Chondrocyte (in vitro differentiated cells): ENCODE measurements at regions not wholly inside any gene's neighbourhood (a gene's known extent, or its start where the extent isn't known, plus 50 kb on each side); places are given as distances from the start of the nearest gene placed in this dataset.

Source experiments
- DNase-seq: peaks from one replicate; pipeline ENCODE4 v3.0.0; 2021; ENCODE audit warnings: mixed read lengths, low spot score
- H3K27ac Mint-ChIP-seq: one replicate; pipeline ENCODE4 v1.8.0; 2021; ENCODE audit warnings: mild to moderate bottlenecking, moderate library complexity, mixed read lengths; ENCODE audit not compliant: unreplicated experiment
- H3K27me3 Mint-ChIP-seq: 2 replicates; pipeline ENCODE4 v1.8.0; 2021; ENCODE audit warnings: low read depth, mixed read lengths
- H3K36me3 Mint-ChIP-seq: 2 replicates; pipeline ENCODE4 v1.8.0; 2021; ENCODE audit warnings: low read depth, mixed read lengths
- H3K4me1 Mint-ChIP-seq: 2 replicates; pipeline ENCODE4 v1.8.0; 2021; ENCODE audit warnings: low read depth, mild to moderate bottlenecking, mixed read lengths
- H3K4me3 Mint-ChIP-seq: one replicate; pipeline ENCODE4 v1.8.0; 2021; ENCODE audit warnings: mild to moderate bottlenecking, moderate library complexity, mixed read lengths; ENCODE audit not compliant: unreplicated experiment
- H3K9me3 Mint-ChIP-seq: 2 replicates; pipeline ENCODE4 v1.8.0; 2021; ENCODE audit warnings: low read depth, mixed read lengths
- TF ChIP-seq, protein P1 (sequence below): fragments of 200-600 bp; sonication (generic); IDR thresholded peaks from 2 replicates; pipeline ENCODE4 v1.5.0; 2021; ENCODE audit warnings: antibody characterized with exemption, mild to moderate bottlenecking, moderate library complexity

DNA sequence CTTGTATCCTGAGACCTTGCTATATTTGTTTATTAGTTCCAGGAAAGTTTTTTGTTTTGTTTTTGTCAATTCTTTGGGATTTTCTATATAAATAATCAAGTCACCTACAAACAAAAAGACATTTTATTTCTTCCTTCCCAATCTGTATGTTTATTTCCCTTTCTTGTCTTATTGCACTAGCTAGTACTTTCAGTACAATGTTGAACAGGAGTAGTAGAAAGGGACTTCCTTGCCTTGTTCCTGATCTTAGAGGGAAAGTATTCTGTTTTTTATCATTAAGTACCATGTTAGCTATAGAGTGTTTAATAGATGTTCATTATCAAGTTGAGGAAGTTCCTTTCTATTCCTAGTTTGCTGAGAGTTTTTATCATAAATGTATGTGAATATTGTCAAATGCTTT is 119.5 kb upstream of the TLE4 start:
- TF ChIP-seq, protein P1, sequence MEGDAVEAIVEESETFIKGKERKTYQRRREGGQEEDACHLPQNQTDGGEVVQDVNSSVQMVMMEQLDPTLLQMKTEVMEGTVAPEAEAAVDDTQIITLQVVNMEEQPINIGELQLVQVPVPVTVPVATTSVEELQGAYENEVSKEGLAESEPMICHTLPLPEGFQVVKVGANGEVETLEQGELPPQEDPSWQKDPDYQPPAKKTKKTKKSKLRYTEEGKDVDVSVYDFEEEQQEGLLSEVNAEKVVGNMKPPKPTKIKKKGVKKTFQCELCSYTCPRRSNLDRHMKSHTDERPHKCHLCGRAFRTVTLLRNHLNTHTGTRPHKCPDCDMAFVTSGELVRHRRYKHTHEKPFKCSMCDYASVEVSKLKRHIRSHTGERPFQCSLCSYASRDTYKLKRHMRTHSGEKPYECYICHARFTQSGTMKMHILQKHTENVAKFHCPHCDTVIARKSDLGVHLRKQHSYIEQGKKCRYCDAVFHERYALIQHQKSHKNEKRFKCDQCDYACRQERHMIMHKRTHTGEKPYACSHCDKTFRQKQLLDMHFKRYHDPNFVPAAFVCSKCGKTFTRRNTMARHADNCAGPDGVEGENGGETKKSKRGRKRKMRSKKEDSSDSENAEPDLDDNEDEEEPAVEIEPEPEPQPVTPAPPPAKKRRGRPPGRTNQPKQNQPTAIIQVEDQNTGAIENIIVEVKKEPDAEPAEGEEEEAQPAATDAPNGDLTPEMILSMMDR = no peak
- Mint-ChIP-seq H3K27ac (no peak overlapping the region), H3K4me1 (no peaks in the 10 kb centered on the region), H3K27me3 (no peaks in the 10 kb centered on the region), H3K4me3 (no peak overlapping the region), H3K36me3 (peaks cover 4% of the 10 kb centered on the region), H3K9me3 (peaks cover 9% of the 10 kb centered on the region)
- no peak for DNase-seq

DNA sequence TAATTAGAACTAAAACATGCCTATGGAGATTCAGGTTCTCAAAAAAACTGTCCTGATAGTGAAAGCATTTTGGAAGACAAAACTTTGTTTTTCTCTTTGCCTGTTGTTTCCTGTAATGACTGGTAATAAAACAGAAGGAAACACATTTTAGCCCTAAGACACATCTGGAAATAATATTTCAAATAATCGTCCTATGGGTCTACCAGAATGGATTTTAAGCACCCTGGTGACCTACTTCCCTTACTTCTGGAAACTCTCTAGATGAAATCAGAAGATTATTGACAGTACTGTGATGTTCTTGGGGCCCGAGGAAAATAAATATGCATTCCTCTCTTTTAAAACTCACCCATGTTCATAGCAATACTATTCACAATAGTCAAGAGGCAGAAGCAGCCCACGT is 110.1 kb upstream of the TLE4 start:
- no peaks in the 10 kb centered on the region for H3K27me3 Mint-ChIP-seq
- H3K36me3 Mint-ChIP-seq = no peaks in the 10 kb centered on the region
- no peak overlapping the region for H3K4me3 Mint-ChIP-seq
- H3K4me1 Mint-ChIP-seq = no peaks in the 10 kb centered on the region
- TF ChIP-seq, protein P1 = no peak
- no peaks in the 10 kb centered on the region for H3K9me3 Mint-ChIP-seq
- H3K27ac Mint-ChIP-seq = no peak overlapping the region
- no peak for DNase-seq

DNA sequence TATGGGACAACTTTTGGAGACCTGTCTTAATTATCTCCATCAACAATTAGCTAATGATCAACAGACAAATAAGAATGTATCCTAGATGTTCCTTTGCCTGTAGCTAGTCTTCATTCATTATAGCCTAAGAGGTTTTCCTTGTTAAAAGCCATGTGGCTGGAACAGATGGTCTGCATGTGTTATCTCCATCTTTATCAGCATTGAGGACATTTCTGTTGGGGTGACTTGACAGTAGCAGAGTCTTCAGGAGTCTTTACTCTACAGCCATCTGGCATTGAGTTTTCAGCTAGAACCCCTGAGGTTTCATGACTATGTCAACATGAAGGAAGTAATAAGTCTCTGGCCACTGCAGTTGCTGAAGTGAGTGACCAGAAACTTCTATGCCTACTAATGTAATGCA is 106.6 kb upstream of the TLE4 start:
- Mint-ChIP-seq H3K4me3 (no peak overlapping the region), H3K27ac (no peak overlapping the region), H3K27me3 (no peaks in the 10 kb centered on the region), H3K36me3 (no peaks in the 10 kb centered on the region), H3K9me3 (no peaks in the 10 kb centered on the region), H3K4me1 (no peaks in the 10 kb centered on the region)
- TF ChIP-seq, protein P1 = no peak
- DNase-seq = no peak

DNA sequence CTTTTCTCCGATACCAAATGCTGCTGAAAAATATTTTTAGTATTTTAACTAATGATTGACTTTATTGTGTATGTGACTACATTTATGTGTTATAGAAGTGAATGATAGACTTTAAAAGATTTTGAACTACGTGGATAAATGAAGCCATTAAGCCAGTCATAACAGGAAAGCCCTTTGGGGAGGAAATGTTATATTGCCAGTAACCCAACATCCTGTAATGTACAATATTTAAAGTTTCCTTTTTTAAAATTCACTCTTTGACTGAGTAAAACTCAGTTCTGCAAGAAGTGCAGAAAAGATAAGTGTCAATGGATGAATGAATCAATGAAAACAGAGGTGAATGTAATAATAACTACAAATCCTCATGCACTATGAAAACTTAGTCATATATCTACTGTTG is 102.6 kb upstream of the TLE4 start:
- Mint-ChIP-seq H3K9me3 (no peaks in the 10 kb centered on the region), H3K4me1 (no peaks in the 10 kb centered on the region), H3K27me3 (no peaks in the 10 kb centered on the region), H3K27ac (no peak overlapping the region), H3K4me3 (no peak overlapping the region), H3K36me3 (no peaks in the 10 kb centered on the region)
- DNase-seq = no peak
- TF ChIP-seq, protein P1 = no peak

DNA sequence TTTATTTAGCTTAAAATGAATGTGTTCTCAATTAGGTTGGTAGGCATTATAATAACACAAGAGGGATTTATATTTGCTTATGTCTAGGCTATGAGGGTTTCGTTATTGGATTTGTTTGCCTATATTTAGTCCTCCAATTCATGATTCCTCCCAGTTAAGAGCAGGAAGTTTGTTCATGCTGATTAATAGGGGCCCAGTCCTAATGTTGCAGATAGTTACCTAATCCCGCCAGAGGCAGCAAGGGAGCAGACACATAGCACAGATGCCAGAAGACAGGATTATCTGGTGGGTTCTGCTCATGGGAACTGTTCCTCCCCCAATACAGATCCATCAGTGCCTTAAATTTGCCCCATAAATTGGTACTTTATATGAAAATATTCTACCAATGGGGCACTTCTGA is 100.8 kb upstream of the TLE4 start:
- Mint-ChIP-seq H3K27ac (no peak overlapping the region), H3K36me3 (no peaks in the 10 kb centered on the region), H3K9me3 (no peaks in the 10 kb centered on the region), H3K27me3 (no peaks in the 10 kb centered on the region), H3K4me3 (no peak overlapping the region), H3K4me1 (no peaks in the 10 kb centered on the region)
- TF ChIP-seq, protein P1 = no peak
- no peak for DNase-seq
